B cell (primary cell): ENCODE measurements at regions not wholly inside any gene's neighbourhood (a gene's known extent, or its start where the extent isn't known, plus 50 kb on each side); places are given as distances from the start of the nearest gene placed in this dataset.

Experiments used
- ATAC-seq: fragments of 200-7000 bp; cut with Tn5 transposase; one replicate; pipeline ENCODE4 v1.10.0; 2021; ENCODE audit warnings: low read depth, mild to moderate bottlenecking, moderate number of reproducible peaks, moderate library complexity
- CTCF ChIA-PET: fragments of 350-600 bp; sonication (Branson Sonifier 250); formaldehyde crosslinking; loops from one replicate; lab custom pipeline; 2021; ENCODE audit warnings: antibody characterized with exemption, inconsistent platforms; lab: Charles Lee
- POLR2A ChIA-PET: fragments of 350-600 bp; sonication (Branson Sonifier 250); formaldehyde crosslinking; loops from one replicate; lab custom pipeline; 2021; ENCODE audit warnings: antibody characterized with exemption; lab: Charles Lee
- DNase-seq: peaks from one replicate; pipeline ENCODE4 v3.0.0; 2013
- H2AFZ ChIP-seq: 2 replicates; pipeline ENCODE4 v1.6.1; 2012; ENCODE audit warnings: mild to moderate bottlenecking, low read depth, low read length; ENCODE audit not compliant: insufficient read depth, poor library complexity, severe bottlenecking
- H3K27ac ChIP-seq, 2 donors: 1 replicate in 1 of 2; 2 replicates in 1 of 2; pipeline ENCODE4 v1.5.1; 2012 to 2013; ENCODE audit warnings: low read length in 2 of 2, mild to moderate bottlenecking in 2 of 2, moderate library complexity in 1 of 2
- H3K27me3 ChIP-seq, 4 experiments: fragments of 200-600 bp in 1 of 4; sonication (generic) in 1 of 4; replicated peaks in 1 of 4; 1 replicate in 2 of 4; 2 replicates in 2 of 4; pipeline versions ENCODE4 v1.6.1 to v1.7.0; 2013 to 2016; ENCODE audit warnings: low read length in 3 of 4, mild to moderate bottlenecking in 2 of 4, mixed read lengths in 1 of 4, moderate library complexity in 1 of 4; ENCODE audit not compliant: insufficient read depth in 4 of 4, control insufficient read depth in 3 of 4; ENCODE audit errors: control extremely low read depth in 1 of 4
- H3K36me3 ChIP-seq, 2 experiments: replicated peaks in 1 of 2; 1 replicate in 1 of 2; 2 replicates in 1 of 2; pipeline versions ENCODE4 v1.6.1 to v1.7.1; 2013; ENCODE audit warnings: low read length in 1 of 2; ENCODE audit not compliant: insufficient read depth in 2 of 2, control insufficient read depth in 1 of 2; ENCODE audit errors: control extremely low read depth in 1 of 2, extremely low read depth in 1 of 2
- H3K4me1 ChIP-seq, 2 donors: fragments of 200-600 bp in 1 of 2; sonication (generic) in 1 of 2; 1 replicate in 1 of 2; 2 replicates in 1 of 2; pipeline versions ENCODE4 v1.5.1 to v1.6.1; 2013 to 2017; ENCODE audit warnings: low read length in 2 of 2; ENCODE audit not compliant: control insufficient read depth in 2 of 2, insufficient read depth in 2 of 2
- H3K4me2 ChIP-seq: replicated peaks from 2 replicates; pipeline ENCODE3; 2012; ENCODE audit warnings: mild to moderate bottlenecking, low read depth, low read length; ENCODE audit not compliant: poor library complexity, severe bottlenecking
- H3K4me3 ChIP-seq, 5 experiments: fragments of 200-600 bp in 1 of 5; sonication (generic) in 1 of 5; 1 replicate in 3 of 5; 2 replicates in 2 of 5; pipeline versions ENCODE4 v1.5.1 to v1.7.0; 2011 to 2016; ENCODE audit warnings: low read length in 4 of 5, mild to moderate bottlenecking in 4 of 5, low read depth in 2 of 5, control low read depth in 1 of 5, moderate library complexity in 1 of 5; ENCODE audit not compliant: insufficient read depth in 1 of 5; ENCODE audit errors: control extremely low read depth in 1 of 5, extremely low read depth in 1 of 5
- H3K79me2 ChIP-seq: fragments of 200-600 bp; sonication (generic); one replicate; pipeline ENCODE4 v1.6.0; 2016; ENCODE audit warnings: low read length; ENCODE audit not compliant: control insufficient read depth, insufficient read depth
- H3K9ac ChIP-seq: fragments of 200-600 bp; sonication (generic); 2 replicates; pipeline ENCODE4 v1.6.1; 2017; ENCODE audit warnings: mild to moderate bottlenecking, low read length, moderate library complexity
- H3K9me3 ChIP-seq, 3 donors: one replicate each; pipeline versions ENCODE4 v1.6.1 to v1.7.1; 2013; ENCODE audit warnings: low read length in 2 of 3; ENCODE audit not compliant: control insufficient read depth in 2 of 3, insufficient read depth in 1 of 3; ENCODE audit errors: control extremely low read depth in 1 of 3
- H4K20me1 ChIP-seq: 2 replicates; pipeline ENCODE4 v1.6.0; 2012; ENCODE audit warnings: mild to moderate bottlenecking, low read length; ENCODE audit not compliant: insufficient read depth, control insufficient read depth, poor library complexity, severe bottlenecking
- H3K27ac Mint-ChIP-seq: one replicate; pipeline ENCODE4 v1.8.0; 2021; ENCODE audit warnings: mixed read lengths
- H3K27me3 Mint-ChIP-seq: one replicate; pipeline ENCODE4 v1.8.0; 2021; ENCODE audit warnings: mixed read lengths
- H3K4me1 Mint-ChIP-seq: one replicate; pipeline ENCODE4 v1.8.0; 2021; ENCODE audit warnings: mixed read lengths
- H3K4me3 Mint-ChIP-seq: one replicate; pipeline ENCODE4 v1.8.0; 2021; ENCODE audit warnings: mixed read lengths
- H3K9me3 Mint-ChIP-seq: one replicate; pipeline ENCODE4 v1.8.0; 2022; ENCODE audit warnings: mixed read lengths; ENCODE audit not compliant: insufficient read depth
- EZH2 ChIP-seq: IDR thresholded peaks from 2 replicates; pipeline ENCODE4 v1.6.1; 2012; ENCODE audit warnings: borderline replicate concordance, low read depth, mild to moderate bottlenecking, moderate library complexity, low read length; ENCODE audit not compliant: insufficient read depth, poor library complexity, severe bottlenecking
- WGBS: methylation state at CpG from one replicate; pipeline ENCODE4 v1.1.5; 2013; ENCODE audit warnings: missing lambda C conversion rate; ENCODE audit not compliant: insufficient coverage; 5-methylcytosine and 5-hydroxymethylcytosine counted together
- intact Hi-C: fragments of 100-400 bp; cut with micrococcal nuclease; formaldehyde crosslinking; loops from one replicate; pipeline ENCODE4 v1.10.0; 2022
- TF ChIP-seq, protein P1 (sequence below): fragments of 200-600 bp; IDR thresholded peaks from one replicate; pipeline ENCODE4 v1.8.0; 2022; ENCODE audit warnings: antibody characterized with exemption, mild to moderate bottlenecking

DNA sequence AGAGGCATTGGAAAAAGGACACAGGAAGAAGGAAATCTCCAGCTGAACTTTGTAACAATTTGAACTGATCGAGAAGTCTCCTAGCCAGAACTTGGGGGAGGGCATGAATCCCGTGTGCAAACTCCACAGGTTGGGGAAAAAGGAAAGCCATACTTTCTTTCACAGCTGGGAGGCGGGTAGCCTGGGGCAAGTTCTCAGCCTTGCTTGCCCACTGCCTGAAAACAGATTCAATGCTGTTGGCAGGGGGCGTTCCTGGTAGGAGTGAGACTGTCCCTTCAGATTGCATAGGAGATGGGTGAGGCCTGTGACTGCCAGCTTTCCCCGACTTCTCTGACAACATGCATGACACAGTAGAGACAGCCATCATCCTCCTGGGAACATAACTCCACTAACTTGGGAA is 289.1 kb upstream of the PHF14 start:
- ChIA-PET CTCF (no interaction called here), POLR2A (no interaction called here)
- Histone ChIP-seq H3K9ac (no peak overlapping the region), H3K4me2 (no peak overlapping the region), H3K27me3 (no peaks in the 10 kb centered on the region), H2AFZ (no peak overlapping the region), H4K20me1 (no peaks in the 10 kb centered on the region), H3K9me3 (peaks cover 0 to 4% (median 0%) of the 10 kb centered on the region in 3 donors), H3K27ac (no peak overlapping the region), H3K36me3 (no peaks in the 10 kb centered on the region), H3K4me1 (no peaks in the 10 kb centered on the region), H3K79me2 (no peaks in the 10 kb centered on the region), H3K4me3 (no peak overlapping the region)
- intact Hi-C loops, result no loop called here
- no peaks in the 10 kb centered on the region for H3K4me1 Mint-ChIP-seq
- ATAC-seq (no peak), DNase-seq (no peak)
- H3K4me3 Mint-ChIP-seq, result no peak overlapping the region
- peaks cover 26% of the 10 kb centered on the region for H3K27me3 Mint-ChIP-seq
- no peak overlapping the region for H3K27ac Mint-ChIP-seq
- no peaks in the 10 kb centered on the region for H3K9me3 Mint-ChIP-seq
- no peak for TF ChIP-seq EZH2
- TF ChIP-seq, protein P1, sequence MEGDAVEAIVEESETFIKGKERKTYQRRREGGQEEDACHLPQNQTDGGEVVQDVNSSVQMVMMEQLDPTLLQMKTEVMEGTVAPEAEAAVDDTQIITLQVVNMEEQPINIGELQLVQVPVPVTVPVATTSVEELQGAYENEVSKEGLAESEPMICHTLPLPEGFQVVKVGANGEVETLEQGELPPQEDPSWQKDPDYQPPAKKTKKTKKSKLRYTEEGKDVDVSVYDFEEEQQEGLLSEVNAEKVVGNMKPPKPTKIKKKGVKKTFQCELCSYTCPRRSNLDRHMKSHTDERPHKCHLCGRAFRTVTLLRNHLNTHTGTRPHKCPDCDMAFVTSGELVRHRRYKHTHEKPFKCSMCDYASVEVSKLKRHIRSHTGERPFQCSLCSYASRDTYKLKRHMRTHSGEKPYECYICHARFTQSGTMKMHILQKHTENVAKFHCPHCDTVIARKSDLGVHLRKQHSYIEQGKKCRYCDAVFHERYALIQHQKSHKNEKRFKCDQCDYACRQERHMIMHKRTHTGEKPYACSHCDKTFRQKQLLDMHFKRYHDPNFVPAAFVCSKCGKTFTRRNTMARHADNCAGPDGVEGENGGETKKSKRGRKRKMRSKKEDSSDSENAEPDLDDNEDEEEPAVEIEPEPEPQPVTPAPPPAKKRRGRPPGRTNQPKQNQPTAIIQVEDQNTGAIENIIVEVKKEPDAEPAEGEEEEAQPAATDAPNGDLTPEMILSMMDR, result no peak
- WGBS, result 89% methylated on average over 4 of the region's 5 CpGs

DNA sequence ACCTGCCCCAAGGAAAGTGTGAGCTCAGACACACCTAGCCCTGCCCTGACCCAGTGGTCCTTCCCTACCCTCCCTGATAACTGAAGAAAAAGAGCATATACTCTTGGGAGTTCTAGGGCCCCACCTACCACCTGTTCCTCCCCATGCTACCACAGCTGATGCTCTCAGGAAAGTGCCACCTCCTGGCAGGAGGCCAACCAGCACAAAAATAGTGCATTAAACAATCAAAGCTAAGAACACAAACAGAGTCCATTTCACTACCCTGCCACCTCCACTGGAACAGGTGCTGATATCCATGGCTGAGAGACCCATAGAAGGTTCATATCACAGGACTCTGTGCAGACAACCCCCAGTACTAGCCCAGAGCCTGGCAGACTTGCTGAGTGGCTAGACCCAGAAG is 288.6 kb upstream of the PHF14 start:
- Mint-ChIP-seq H3K4me3 (no peak overlapping the region), H3K27ac (no peak overlapping the region), H3K27me3 (peaks cover 26% of the 10 kb centered on the region), H3K9me3 (no peaks in the 10 kb centered on the region), H3K4me1 (no peaks in the 10 kb centered on the region)
- DNase-seq, result no peak
- no peak for ATAC-seq
- Histone ChIP-seq H3K4me1 (no peaks in the 10 kb centered on the region), H3K9me3 (peaks cover 0 to 4% (median 0%) of the 10 kb centered on the region in 3 donors), H3K9ac (no peak overlapping the region), H3K27me3 (no peaks in the 10 kb centered on the region), H3K79me2 (no peaks in the 10 kb centered on the region), H3K4me3 (no peak overlapping the region), H2AFZ (no peak overlapping the region), H4K20me1 (no peaks in the 10 kb centered on the region), H3K27ac (no peak overlapping the region), H3K36me3 (no peaks in the 10 kb centered on the region), H3K4me2 (no peak overlapping the region)
- no peak for TF ChIP-seq EZH2
- TF ChIP-seq, protein P1, result no peak
- ChIA-PET POLR2A (no interaction called here), CTCF (no interaction called here)
- intact Hi-C loops, result no loop called here
